ENCODE measurements at regions not wholly inside any gene's neighbourhood (a gene's known extent, or its start where the extent isn't known, plus 50 kb on each side); places are given as distances from the start of the nearest gene placed in this dataset.

GRCh38 chr12:74204236-74204635, 333.4 kb upstream of the ATXN7L3B start:
- Histone ChIP-seq H3K27ac (ENCODE audit: low read depth in 1 of 2, low read length in 2 of 2) (no peak overlapping the region), H3K36me3 (ENCODE audit: control insufficient read depth in 4 of 4, insufficient read depth in 3 of 4, low read depth in 1 of 4, low read length in 3 of 4) (no peaks in the 10 kb centered on the region), H3K4me1 (ENCODE audit: control insufficient read depth in 4 of 4, insufficient read depth in 4 of 4, low read length in 3 of 4) (no peaks in the 10 kb centered on the region), H3K9me3 (ENCODE audit: control insufficient read depth in 4 of 4, low read length in 3 of 4) (peaks cover 2 to 7% (median 4%) of the 10 kb centered on the region in 4 donors), H3K4me3 (ENCODE audit: low read depth in 1 of 3, low read length in 3 of 3) (no peak overlapping the region), H3K9ac (ENCODE audit: low read depth in 1 of 2, low read length in 2 of 2) (no peak overlapping the region), H3K27me3 (ENCODE audit: control insufficient read depth in 4 of 4, insufficient read depth in 4 of 4, low read length in 3 of 4) (no peaks in the 10 kb centered on the region)
- 73% methylated on average over 3 of the region's 3 CpGs for WGBS
- TF ChIP-seq RAD21 (IDR thresholded peaks at IDR 0.05) (no peak), TAF1 (conservative IDR thresholded peaks at IDR 0.05) (no peak), HNF4G (IDR thresholded peaks at IDR 0.05) (no peak), EGR1 (IDR thresholded peaks at IDR 0.05; ENCODE audit: low read depth in 2 of 2) (no peak), NR2F2 (IDR thresholded peaks at IDR 0.05) (no peak)
- no peak for DNase-seq (ENCODE audit: low spot score)

- DNase-seq (ENCODE audit: low spot score), result no peak
- Histone ChIP-seq H3K36me3 (ENCODE audit: control insufficient read depth in 4 of 4, insufficient read depth in 3 of 4, low read depth in 1 of 4, low read length in 3 of 4) (no peaks in the 10 kb centered on the region), H3K9ac (ENCODE audit: low read depth in 1 of 2, low read length in 2 of 2) (no peak overlapping the region), H3K27me3 (ENCODE audit: control insufficient read depth in 4 of 4, insufficient read depth in 4 of 4, low read length in 3 of 4) (peaks cover 0 to 2% (median 0%) of the 10 kb centered on the region in 4 donors), H3K4me1 (ENCODE audit: control insufficient read depth in 4 of 4, insufficient read depth in 4 of 4, low read length in 3 of 4) (no peaks in the 10 kb centered on the region), H3K27ac (ENCODE audit: low read depth in 1 of 2, low read length in 2 of 2) (no peak overlapping the region), H3K4me3 (ENCODE audit: low read depth in 1 of 3, low read length in 3 of 3) (no peak overlapping the region), H3K9me3 (ENCODE audit: control insufficient read depth in 4 of 4, low read length in 3 of 4) (no peaks in the 10 kb centered on the region)
- no peak for TF ChIP-seq MAX (IDR thresholded peaks at IDR 0.05)
- TF ChIP-seq GABPA (IDR thresholded peaks at IDR 0.05 in 1 of 2, conservative IDR thresholded peaks at IDR 0.05 in 1 of 2), result no peak
- no peak for TF ChIP-seq FOXA2 (IDR thresholded peaks at IDR 0.05)
- no peak for TF ChIP-seq NR2F2 (IDR thresholded peaks at IDR 0.05)
- TF ChIP-seq RAD21 (IDR thresholded peaks at IDR 0.05), result no peak
- TF ChIP-seq YY1 (IDR thresholded peaks at IDR 0.05), result no peak
- TF ChIP-seq CTCF (IDR thresholded peaks at IDR 0.05; ENCODE audit: low read depth, low read length, missing input control), result no peak
- no peak for TF ChIP-seq HNF4A (conservative IDR thresholded peaks at IDR 0.05)
- no peak for TF ChIP-seq TAF1 (conservative IDR thresholded peaks at IDR 0.05)
- no peak for TF ChIP-seq ATF3 (IDR thresholded peaks at IDR 0.05)
- no peak for TF ChIP-seq SP1 (IDR thresholded peaks at IDR 0.05)
- TF ChIP-seq FOXA1 (IDR thresholded peaks at IDR 0.05), result no peak
- no peak for TF ChIP-seq HNF4G (IDR thresholded peaks at IDR 0.05)
- no peak for TF ChIP-seq RXRA (IDR thresholded peaks at IDR 0.05)
- WGBS, result 83% methylated on average over 3 of the region's 3 CpGs
These were observed 309.6 kb upstream of the ATXN7L3B start for GRCh38 chr12:74227846-74228545.

- TF ChIP-seq FOXA2 (IDR thresholded peaks at IDR 0.05) (no peak), CTCF (IDR thresholded peaks at IDR 0.05; ENCODE audit: low read depth, low read length, missing input control) (no peak), MAX (IDR thresholded peaks at IDR 0.05) (no peak), REST (IDR thresholded peaks at IDR 0.05) (no peak), TAF1 (conservative IDR thresholded peaks at IDR 0.05) (no peak), ATF3 (IDR thresholded peaks at IDR 0.05) (no peak), NR2F2 (IDR thresholded peaks at IDR 0.05) (no peak), RXRA (IDR thresholded peaks at IDR 0.05) (no peak), HNF4A (conservative IDR thresholded peaks at IDR 0.05) (no peak), SP1 (IDR thresholded peaks at IDR 0.05) (no peak), GABPA (IDR thresholded peaks at IDR 0.05 in 1 of 2, conservative IDR thresholded peaks at IDR 0.05 in 1 of 2) (no peak), RAD21 (IDR thresholded peaks at IDR 0.05) (no peak), HNF4G (IDR thresholded peaks at IDR 0.05) (no peak)
These were observed 308.0 kb upstream of the ATXN7L3B start for GRCh38 chr12:74229671-74230070.

More at GRCh38 chr12:74229671-74230070, 308.0 kb upstream of the ATXN7L3B start:
- Histone ChIP-seq H3K36me3 (ENCODE audit: control insufficient read depth in 4 of 4, insufficient read depth in 3 of 4, low read depth in 1 of 4, low read length in 3 of 4) (no peaks in the 10 kb centered on the region), H3K9me3 (ENCODE audit: control insufficient read depth in 4 of 4, low read length in 3 of 4) (no peaks in the 10 kb centered on the region), H3K27ac (ENCODE audit: low read depth in 1 of 2, low read length in 2 of 2) (no peak overlapping the region), H3K4me1 (ENCODE audit: control insufficient read depth in 4 of 4, insufficient read depth in 4 of 4, low read length in 3 of 4) (no peaks in the 10 kb centered on the region), H3K9ac (ENCODE audit: low read depth in 1 of 2, low read length in 2 of 2) (no peak overlapping the region), H3K27me3 (ENCODE audit: control insufficient read depth in 4 of 4, insufficient read depth in 4 of 4, low read length in 3 of 4) (no peaks in the 10 kb centered on the region), H3K4me3 (ENCODE audit: low read depth in 1 of 3, low read length in 3 of 3) (no peak overlapping the region)
- no peak for DNase-seq (ENCODE audit: low spot score)
